Natural killer cell (primary cell): ENCODE measurements at regions not wholly inside any gene's neighbourhood (a gene's known extent, or its start where the extent isn't known, plus 50 kb on each side); places are given as distances from the start of the nearest gene placed in this dataset.

Experiments
- ATAC-seq, 3 donors: fragments of 150-1000 bp in 2 of 3; fragments of 200-7000 bp in 1 of 3; cut with Tn5 transposase; 1 replicate in 1 of 3; 2 replicates in 2 of 3; pipeline ENCODE4 v1.10.0; 2021; ENCODE audit warnings: mild to moderate bottlenecking in 2 of 3, moderate library complexity in 2 of 3
- DNase-seq, 2 donors: peaks; one replicate each; pipeline versions ENCODE4 v3.0.0 to v3.0.0-alpha.2; 2013 to 2021; ENCODE audit warnings: mixed read lengths in 1 of 2
- H3K27ac ChIP-seq: one replicate; pipeline ENCODE4 v1.5.1; 2013; ENCODE audit warnings: mild to moderate bottlenecking, low read length
- H3K27me3 ChIP-seq: one replicate; pipeline ENCODE4 v1.6.1; 2013; ENCODE audit warnings: low read length; ENCODE audit not compliant: control insufficient read depth, insufficient read depth
- H3K36me3 ChIP-seq: one replicate; pipeline ENCODE4 v1.6.1; 2013; ENCODE audit warnings: low read length; ENCODE audit not compliant: control insufficient read depth, insufficient read depth
- H3K4me1 ChIP-seq: one replicate; pipeline ENCODE4 v1.6.1; 2013; ENCODE audit warnings: low read length; ENCODE audit not compliant: control insufficient read depth, insufficient read depth
- H3K4me3 ChIP-seq: one replicate; pipeline ENCODE4 v1.5.1; 2013; ENCODE audit warnings: low read length
- H3K9me3 ChIP-seq: one replicate; pipeline ENCODE4 v1.6.1; 2013; ENCODE audit warnings: low read length; ENCODE audit not compliant: control insufficient read depth, insufficient read depth
- H3K27ac Mint-ChIP-seq, 2 donors: one replicate each; pipeline ENCODE4 v1.8.0; 2022; ENCODE audit warnings: mild to moderate bottlenecking in 2 of 2, mixed read lengths in 2 of 2, moderate library complexity in 1 of 2
- H3K27me3 Mint-ChIP-seq, 2 donors: one replicate each; pipeline ENCODE4 v1.8.0; 2022; ENCODE audit warnings: low read depth in 2 of 2, mixed read lengths in 2 of 2
- H3K36me3 Mint-ChIP-seq: one replicate; pipeline ENCODE4 v1.8.0; 2022; ENCODE audit warnings: mixed read lengths
- H3K4me1 Mint-ChIP-seq, 2 donors: one replicate each; pipeline ENCODE4 v1.8.0; 2022; ENCODE audit warnings: mixed read lengths in 2 of 2
- H3K4me3 Mint-ChIP-seq: one replicate; pipeline ENCODE4 v1.8.0; 2022; ENCODE audit warnings: mild to moderate bottlenecking, moderate library complexity, mixed read lengths
- H3K9me3 Mint-ChIP-seq, 2 donors: one replicate each; pipeline ENCODE4 v1.8.0; 2022; ENCODE audit warnings: mixed read lengths in 2 of 2
- WGBS: methylation state at CpG from one replicate; pipeline ENCODE4 v1.1.7; 2013; ENCODE audit warnings: missing lambda C conversion rate; ENCODE audit not compliant: insufficient coverage; 5-methylcytosine and 5-hydroxymethylcytosine counted together
- intact Hi-C: fragments of 100-400 bp; cut with micrococcal nuclease; formaldehyde crosslinking; loops from one replicate; pipeline ENCODE4 v1.14.2; 2022
- TF ChIP-seq, protein P1 (sequence below): fragments of 200-600 bp; IDR thresholded peaks from one replicate; pipeline ENCODE4 v1.8.0; 2022; ENCODE audit warnings: antibody characterized with exemption

GRCh38 chr3:148453781-148454191, 243.9 kb upstream of the AGTR1 start:
- H3K4me3 Mint-ChIP-seq: no peak overlapping the region
- Histone ChIP-seq H3K9me3 (no peaks in the 10 kb centered on the region), H3K27ac (no peak overlapping the region), H3K4me1 (no peaks in the 10 kb centered on the region), H3K4me3 (no peak overlapping the region), H3K36me3 (no peaks in the 10 kb centered on the region), H3K27me3 (no peaks in the 10 kb centered on the region)
- H3K9me3 Mint-ChIP-seq: peaks cover 3 to 8% of the 10 kb centered on the region in 2 donors
- no peak overlapping the region for H3K27ac Mint-ChIP-seq
- intact Hi-C loops: no loop called here
- no peaks in the 10 kb centered on the region for H3K4me1 Mint-ChIP-seq
- TF ChIP-seq, protein P1, sequence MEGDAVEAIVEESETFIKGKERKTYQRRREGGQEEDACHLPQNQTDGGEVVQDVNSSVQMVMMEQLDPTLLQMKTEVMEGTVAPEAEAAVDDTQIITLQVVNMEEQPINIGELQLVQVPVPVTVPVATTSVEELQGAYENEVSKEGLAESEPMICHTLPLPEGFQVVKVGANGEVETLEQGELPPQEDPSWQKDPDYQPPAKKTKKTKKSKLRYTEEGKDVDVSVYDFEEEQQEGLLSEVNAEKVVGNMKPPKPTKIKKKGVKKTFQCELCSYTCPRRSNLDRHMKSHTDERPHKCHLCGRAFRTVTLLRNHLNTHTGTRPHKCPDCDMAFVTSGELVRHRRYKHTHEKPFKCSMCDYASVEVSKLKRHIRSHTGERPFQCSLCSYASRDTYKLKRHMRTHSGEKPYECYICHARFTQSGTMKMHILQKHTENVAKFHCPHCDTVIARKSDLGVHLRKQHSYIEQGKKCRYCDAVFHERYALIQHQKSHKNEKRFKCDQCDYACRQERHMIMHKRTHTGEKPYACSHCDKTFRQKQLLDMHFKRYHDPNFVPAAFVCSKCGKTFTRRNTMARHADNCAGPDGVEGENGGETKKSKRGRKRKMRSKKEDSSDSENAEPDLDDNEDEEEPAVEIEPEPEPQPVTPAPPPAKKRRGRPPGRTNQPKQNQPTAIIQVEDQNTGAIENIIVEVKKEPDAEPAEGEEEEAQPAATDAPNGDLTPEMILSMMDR: no peak
- no peaks in the 10 kb centered on the region for H3K36me3 Mint-ChIP-seq
- 80% methylated on average over 3 of the region's 3 CpGs for WGBS
- H3K27me3 Mint-ChIP-seq: no peaks in the 10 kb centered on the region
- no peak for DNase-seq
- ATAC-seq: no peak

GRCh38 chr3:148455098-148455497, 242.6 kb upstream of the AGTR1 start:
- H3K27me3 Mint-ChIP-seq: no peaks in the 10 kb centered on the region
- no peaks in the 10 kb centered on the region for H3K4me1 ChIP-seq

DNA sequence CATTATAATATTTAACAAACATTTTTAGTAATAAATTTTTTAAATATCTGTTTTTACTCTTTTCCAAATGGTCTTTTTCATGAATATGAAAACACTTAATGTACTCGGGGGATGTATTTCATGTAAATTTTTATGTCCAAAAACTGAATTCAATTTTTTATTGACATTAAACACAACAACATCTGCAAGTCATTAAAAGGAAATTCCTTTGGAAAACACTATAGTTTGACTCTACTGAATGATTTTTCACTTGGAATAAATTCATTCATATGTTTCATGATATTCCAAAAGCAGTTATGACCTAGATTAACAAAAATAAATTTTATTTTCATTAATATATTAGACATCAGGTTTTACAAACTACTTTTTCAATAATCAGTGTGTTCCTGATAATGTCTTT, 239.8 kb upstream of the AGTR1 start:
- ATAC-seq (no peak), DNase-seq (no peak)
- TF ChIP-seq, protein P1: no peak
- Mint-ChIP-seq H3K4me3 (no peak overlapping the region), H3K4me1 (no peaks in the 10 kb centered on the region), H3K9me3 (peaks cover 3 to 8% of the 10 kb centered on the region in 2 donors), H3K36me3 (no peaks in the 10 kb centered on the region), H3K27me3 (no peaks in the 10 kb centered on the region), H3K27ac (no peak overlapping the region)
- intact Hi-C loops: loop anchor here (5.0 kb wide), 1 partner anchor 1871 kb away; no protein-coding TSS in a partner anchor
- Histone ChIP-seq H3K27me3 (no peaks in the 10 kb centered on the region), H3K36me3 (no peaks in the 10 kb centered on the region), H3K27ac (no peak overlapping the region), H3K4me3 (no peak overlapping the region), H3K4me1 (no peaks in the 10 kb centered on the region), H3K9me3 (no peaks in the 10 kb centered on the region)
- WGBS: no CpG with 5 or more reads among the region's 1 CpG

More at GRCh38 chr3:148455098-148455497, 242.6 kb upstream of the AGTR1 start:
- ATAC-seq (no peak), DNase-seq (no peak)
- H3K9me3 Mint-ChIP-seq: peaks cover 3 to 8% of the 10 kb centered on the region in 2 donors
- no peaks in the 10 kb centered on the region for H3K36me3 ChIP-seq
- no peaks in the 10 kb centered on the region for H3K4me1 Mint-ChIP-seq
- H3K27me3 ChIP-seq: no peaks in the 10 kb centered on the region
- H3K4me3 ChIP-seq: no peak overlapping the region
- H3K27ac ChIP-seq: no peak overlapping the region
- intact Hi-C loops: loop anchor here (5.0 kb wide), 1 partner anchor 1868 kb away; no protein-coding TSS in a partner anchor
- 80% methylated on average over 4 of the region's 4 CpGs for WGBS
- H3K27ac Mint-ChIP-seq: no peak overlapping the region
- no peaks in the 10 kb centered on the region for H3K36me3 Mint-ChIP-seq
- no peaks in the 10 kb centered on the region for H3K9me3 ChIP-seq
- TF ChIP-seq, protein P1: no peak
- no peak overlapping the region for H3K4me3 Mint-ChIP-seq

DNA sequence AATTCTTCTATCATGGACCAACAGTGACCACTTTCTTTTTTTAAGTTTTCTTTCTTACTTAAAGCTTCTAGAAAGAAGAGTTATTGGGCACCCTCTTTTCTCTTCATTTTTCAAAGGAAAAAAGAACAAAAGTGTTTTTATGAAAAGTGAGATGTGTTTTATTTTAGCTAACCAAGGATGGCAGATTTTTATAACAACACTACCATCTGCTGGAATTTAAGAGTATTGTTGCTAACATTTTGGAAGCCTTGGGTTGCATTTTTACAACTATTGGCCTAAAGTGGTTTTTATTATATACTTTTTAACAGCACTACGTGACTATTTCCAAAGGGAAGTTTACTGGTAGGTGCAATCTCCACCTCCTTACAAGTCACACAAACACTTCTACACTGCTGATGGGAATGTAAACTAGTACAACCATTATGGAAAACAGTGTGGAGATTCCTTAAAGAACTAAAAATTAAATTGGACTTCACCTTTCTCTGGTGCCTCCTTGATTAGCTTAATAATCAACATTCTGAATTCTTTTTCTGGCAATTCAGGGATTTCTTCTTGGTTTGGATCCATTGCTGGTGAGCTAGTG, 237.7 kb upstream of the AGTR1 start:
- Mint-ChIP-seq H3K9me3 (peaks cover 4% of the 10 kb centered on the region in 2 donors), H3K4me1 (no peaks in the 10 kb centered on the region), H3K27ac (no peak overlapping the region), H3K36me3 (no peaks in the 10 kb centered on the region), H3K27me3 (no peaks in the 10 kb centered on the region), H3K4me3 (no peak overlapping the region)
- no peak for DNase-seq
- WGBS: no CpG with 5 or more reads among the region's 1 CpG
- no peaks in the 10 kb centered on the region for H3K4me1 ChIP-seq
- no peak for ATAC-seq
- H3K27me3 ChIP-seq: no peaks in the 10 kb centered on the region
- no peaks in the 10 kb centered on the region for H3K36me3 ChIP-seq
- TF ChIP-seq, protein P1: no peak
- H3K27ac ChIP-seq: no peak overlapping the region
- H3K9me3 ChIP-seq: no peaks in the 10 kb centered on the region
- intact Hi-C loops: loop anchor here (5.0 kb wide), 1 partner anchor 1873 kb away; no protein-coding TSS in a partner anchor
- H3K4me3 ChIP-seq: no peak overlapping the region
